GM12878 (cell line): ENCODE measurements at regions not wholly inside any gene's neighbourhood (a gene's known extent, or its start where the extent isn't known, plus 50 kb on each side); places are given as distances from the start of the nearest gene placed in this dataset.

Source experiments
- ATAC-seq: fragments of 200-7000 bp; cut with Tn5 transposase; 3 replicates; pipeline ENCODE4 v1.9.1; 2020; ENCODE audit warnings: mild to moderate bottlenecking, moderate library complexity
- BruUV-seq: library from RNA; stranded (reverse); fragments of 400-500 nt; replicated peaks from 2 replicates; lab custom pipeline; 2021; lab: Mats Ljungman, UMichigan
- CTCF ChIA-PET: fragments of 300-600 bp; sonication (Branson Sonifier 250); formaldehyde crosslinking; extraction: SDS; loops from one replicate; lab custom pipeline; 2021; ENCODE audit warnings: inconsistent platforms; lab: Yijun Ruan, JAX
- POLR2A ChIA-PET: fragments of 350-600 bp; formaldehyde crosslinking; extraction: SDS; loops from one replicate; lab custom pipeline; 2021; ENCODE audit warnings: inconsistent platforms; lab: Charles Lee
- RAD21 ChIA-PET: fragments of 300-600 bp; sonication (Branson Sonifier 250); formaldehyde crosslinking; loops from one replicate; lab custom pipeline; 2023; ENCODE audit warnings: antibody characterized with exemption; ENCODE audit not compliant: unreplicated experiment; lab: Charles Lee
- SMC1A ChIA-PET: fragments of 300-600 bp; sonication (Branson Sonifier 250); formaldehyde crosslinking; loops from one replicate; lab custom pipeline; 2023; ENCODE audit not compliant: unreplicated experiment, uncharacterized antibody; lab: Charles Lee
- DNase-seq: peaks from one replicate; pipeline ENCODE4 v3.0.0-alpha.2; 2011; ENCODE audit warnings: low read depth, low spot score
- FAIRE-seq: peaks from 3 replicates; lab custom pipeline; 2011; peaks lifted over from hg19 to GRCh38; lab: Jason Lieb, UNC
- H2AFZ ChIP-seq: 2 replicates; pipeline ENCODE4 v1.6.0; 2011; ENCODE audit warnings: low read depth, low read length, control low read depth; ENCODE audit not compliant: control insufficient read depth
- H3K27ac ChIP-seq: 2 replicates; pipeline ENCODE4 v1.5.1; 2011; ENCODE audit warnings: control low read depth; ENCODE audit not compliant: control insufficient read depth, insufficient read depth
- H3K27me3 ChIP-seq, 2 experiments: replicated peaks in 1 of 2; 2 replicates each; pipeline versions ENCODE4 v1.6.0 to v1.6.1; 2011; ENCODE audit warnings: low read length in 1 of 2; ENCODE audit not compliant: control insufficient read depth in 2 of 2, insufficient read depth in 2 of 2
- H3K36me3 ChIP-seq, 2 experiments: 2 replicates each; pipeline ENCODE4 v1.5.1; 2011; ENCODE audit warnings: low read length in 1 of 2; ENCODE audit not compliant: control insufficient read depth in 2 of 2, insufficient read depth in 2 of 2
- H3K4me1 ChIP-seq: 2 replicates; pipeline ENCODE4 v1.6.1; 2011; ENCODE audit warnings: mild to moderate bottlenecking, low read length, moderate library complexity, mixed read lengths; ENCODE audit not compliant: control insufficient read depth, insufficient read depth
- H3K4me2 ChIP-seq: 2 replicates; pipeline ENCODE4 v1.6.0; 2011; ENCODE audit warnings: control low read depth; ENCODE audit not compliant: control insufficient read depth, insufficient read depth
- H3K4me3 ChIP-seq: fragments of 200-600 bp; sonication (generic); 2 replicates; pipeline ENCODE4 v1.5.1; 2016
- H3K79me2 ChIP-seq: 2 replicates; pipeline ENCODE4 v1.6.0; 2011; ENCODE audit warnings: low read length; ENCODE audit not compliant: control insufficient read depth, insufficient read depth
- H3K9ac ChIP-seq: 2 replicates; pipeline ENCODE4 v1.8.0; 2011; ENCODE audit warnings: low read length, control low read depth, mixed read lengths; ENCODE audit not compliant: control insufficient read depth, insufficient read depth
- H3K9me3 ChIP-seq: replicated peaks from 3 replicates; pipeline ENCODE4 v1.5.1; 2011; ENCODE audit warnings: mild to moderate bottlenecking, low read length; ENCODE audit not compliant: control insufficient read depth, insufficient read depth
- H4K20me1 ChIP-seq: 2 replicates; pipeline ENCODE4 v1.6.0; 2011; ENCODE audit not compliant: control insufficient read depth, insufficient read depth
- ATF7 ChIP-seq: fragments of 450-650 bp; IDR thresholded peaks from 2 replicates; pipeline ENCODE4 v1.6.1; 2016; ENCODE audit warnings: low read depth, mild to moderate bottlenecking
- BACH1 ChIP-seq: fragments of 450-650 bp; IDR thresholded peaks from 2 replicates; pipeline ENCODE4 v1.6.1; 2017; ENCODE audit warnings: mild to moderate bottlenecking, borderline replicate concordance
- CTCF ChIP-seq, 3 experiments: IDR thresholded peaks in 2 of 3; conservative IDR thresholded peaks in 1 of 3; 2 replicates each; pipeline ENCODE4 v1.5.1; 2011; ENCODE audit warnings: low read depth in 3 of 3, low read length in 3 of 3, mild to moderate bottlenecking in 3 of 3, control low read depth in 2 of 3, moderate library complexity in 2 of 3, inconsistent platforms in 1 of 3, mixed read lengths in 1 of 3; ENCODE audit not compliant: control insufficient read depth in 2 of 3, insufficient read depth in 1 of 3; ENCODE audit errors: extremely low read depth in 1 of 3
- EED ChIP-seq: sonication (generic); IDR thresholded peaks from 2 replicates; pipeline ENCODE4 v1.6.1; 2016; ENCODE audit warnings: antibody characterized with exemption, low read depth
- FOS ChIP-seq: IDR thresholded peaks from 3 replicates; pipeline ENCODE4 v1.6.1; 2011; ENCODE audit warnings: borderline replicate concordance; ENCODE audit not compliant: insufficient read length; ENCODE audit errors: extremely low read depth
- KLF5 ChIP-seq: fragments of 450-650 bp; IDR thresholded peaks from 2 replicates; pipeline ENCODE4 v1.6.1; 2014; ENCODE audit warnings: mild to moderate bottlenecking; ENCODE audit not compliant: partially characterized antibody
- MTA3 ChIP-seq: IDR thresholded peaks from 2 replicates; pipeline ENCODE4 v1.6.1; 2012; ENCODE audit warnings: low read length, inconsistent platforms, borderline replicate concordance
- NFYA ChIP-seq: IDR thresholded peaks from 2 replicates; pipeline ENCODE4 v1.6.1; 2011; ENCODE audit warnings: low read depth, mild to moderate bottlenecking, low read length, improper control_type of control experiment, borderline replicate concordance
- NRF1 ChIP-seq: conservative IDR thresholded peaks from 2 replicates; pipeline ENCODE4 v1.6.1; 2011; ENCODE audit warnings: mild to moderate bottlenecking, low read depth, low read length, improper control_type of control experiment
- PAX5 ChIP-seq: IDR thresholded peaks from 2 replicates; pipeline ENCODE4 v1.6.1; 2011; ENCODE audit warnings: low read depth, low read length, borderline replicate concordance
- PAX8 ChIP-seq: fragments of 450-650 bp; IDR thresholded peaks from 2 replicates; pipeline ENCODE4 v1.6.1; 2017; ENCODE audit warnings: mild to moderate bottlenecking, moderate library complexity
- SMAD1 ChIP-seq: fragments of 450-650 bp; IDR thresholded peaks from 2 replicates; pipeline ENCODE4 v1.6.1; 2018; ENCODE audit warnings: mild to moderate bottlenecking, low read depth; ENCODE audit not compliant: partially characterized antibody
- TCF3 ChIP-seq: IDR thresholded peaks from 2 replicates; pipeline ENCODE4 v1.6.1; 2012; ENCODE audit warnings: low read depth, mild to moderate bottlenecking, low read length, borderline replicate concordance; ENCODE audit not compliant: insufficient read depth
- YY1 ChIP-seq: IDR thresholded peaks from 2 replicates; pipeline ENCODE4 v1.6.1; 2011; ENCODE audit warnings: low read depth, mild to moderate bottlenecking, low read length
- WGBS: methylation state at CpG from one replicate; pipeline ENCODE4 v1.1.6; 2016; ENCODE audit warnings: low lambda C conversion rate; ENCODE audit not compliant: insufficient replicate concordance, insufficient coverage; ENCODE audit errors: missing lambda C conversion rate; 5-methylcytosine and 5-hydroxymethylcytosine counted together
- in situ Hi-C: fragments of 300-500 bp; cut with MboI; formaldehyde crosslinking; loops from 9 replicates; pipeline ENCODE4 v1.14.3; 2018; ENCODE audit warnings: mixed read lengths
- intact Hi-C: fragments of 100-400 bp; cut with micrococcal nuclease; formaldehyde crosslinking; loops from one replicate; pipeline ENCODE4 v1.14.2; 2022; ENCODE audit not compliant: unreplicated experiment
- TF ChIP-seq, protein P1 (sequence below): fragments of 450-650 bp; IDR thresholded peaks from 2 replicates; pipeline ENCODE4 v1.6.1; 2017; ENCODE audit warnings: mild to moderate bottlenecking, low read depth, inconsistent platforms; ENCODE audit not compliant: poor library complexity, severe bottlenecking
- TF ChIP-seq, protein P2 (sequence below): fragments of 450-650 bp; IDR thresholded peaks from 2 replicates; pipeline ENCODE4 v1.6.1; 2016; ENCODE audit warnings: mild to moderate bottlenecking
- TF ChIP-seq, protein P3 (sequence below): IDR thresholded peaks from 2 replicates; pipeline ENCODE4 v1.6.1; 2011; ENCODE audit warnings: mild to moderate bottlenecking, low read depth, low read length, moderate library complexity; ENCODE audit not compliant: insufficient replicate concordance

- TF ChIP-seq SMAD1 (no peak), TCF3 (no peak), YY1 (no peak), ATF7 (no peak), FOS (no peak)
Measured at GRCh38 chr10:71082960-71083715, 129.2 kb upstream of the UNC5B start (continued).

DNA sequence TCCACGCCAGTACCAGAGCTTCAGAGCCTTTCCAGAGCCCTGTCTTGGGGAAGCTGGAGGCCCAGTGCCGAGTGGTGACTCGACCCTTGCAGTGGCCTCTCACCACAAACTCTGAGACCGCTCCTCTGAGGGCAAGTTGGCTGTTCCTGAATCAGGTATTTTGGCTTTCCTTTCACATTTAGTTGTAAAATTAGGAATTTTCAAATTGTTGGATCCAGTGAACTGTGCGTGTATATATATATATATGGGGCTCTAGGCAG, 128.7 kb upstream of the UNC5B start:
- Histone ChIP-seq H3K27ac (no peak overlapping the region), H3K4me1 (no peaks in the 10 kb centered on the region), H4K20me1 (no peaks in the 10 kb centered on the region), H3K4me3 (no peak overlapping the region), H3K79me2 (no peaks in the 10 kb centered on the region), H3K9me3 (no peaks in the 10 kb centered on the region), H2AFZ (no peak overlapping the region), H3K4me2 (no peak overlapping the region), H3K9ac (no peak overlapping the region), H3K27me3 (no peaks in the 10 kb centered on the region; a peak in 2 of 4 replicates), H3K36me3 (no peaks in the 10 kb centered on the region)
- ATAC-seq = no peak
- no peak for FAIRE-seq
- BruUV-seq = no TSS peak
- SMC1A ChIA-PET = no interaction called here
- in situ Hi-C loops = no loop called here
- 14% methylated on average over 5 of the region's 5 CpGs for WGBS
- intact Hi-C loops = no loop called here
- CTCF ChIA-PET = no interaction called here
- POLR2A ChIA-PET = no interaction called here
- RAD21 ChIA-PET = no interaction called here
- no peak for DNase-seq
- TF ChIP-seq PAX8 (no peak), CTCF (IDR thresholded peaks at IDR 0.05 in 2 of 3, conservative IDR thresholded peaks at IDR 0.05 in 1 of 3; ENCODE audit: control insufficient read depth in 2 of 3, extremely low read depth in 1 of 3, insufficient read depth in 1 of 3, low read depth in 3 of 3, low read length in 3 of 3) (no peak), BACH1 (no peak), YY1 (no peak), KLF5 (no peak), NRF1 (no peak), NFYA (no peak), EED (no peak), PAX5 (no peak), ATF7 (no peak), MTA3 (no peak)
- TF ChIP-seq, protein P1, sequence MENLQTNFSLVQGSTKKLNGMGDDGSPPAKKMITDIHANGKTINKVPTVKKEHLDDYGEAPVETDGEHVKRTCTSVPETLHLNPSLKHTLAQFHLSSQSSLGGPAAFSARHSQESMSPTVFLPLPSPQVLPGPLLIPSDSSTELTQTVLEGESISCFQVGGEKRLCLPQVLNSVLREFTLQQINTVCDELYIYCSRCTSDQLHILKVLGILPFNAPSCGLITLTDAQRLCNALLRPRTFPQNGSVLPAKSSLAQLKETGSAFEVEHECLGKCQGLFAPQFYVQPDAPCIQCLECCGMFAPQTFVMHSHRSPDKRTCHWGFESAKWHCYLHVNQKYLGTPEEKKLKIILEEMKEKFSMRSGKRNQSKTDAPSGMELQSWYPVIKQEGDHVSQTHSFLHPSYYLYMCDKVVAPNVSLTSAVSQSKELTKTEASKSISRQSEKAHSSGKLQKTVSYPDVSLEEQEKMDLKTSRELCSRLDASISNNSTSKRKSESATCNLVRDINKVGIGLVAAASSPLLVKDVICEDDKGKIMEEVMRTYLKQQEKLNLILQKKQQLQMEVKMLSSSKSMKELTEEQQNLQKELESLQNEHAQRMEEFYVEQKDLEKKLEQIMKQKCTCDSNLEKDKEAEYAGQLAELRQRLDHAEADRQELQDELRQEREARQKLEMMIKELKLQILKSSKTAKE = no peak
- TF ChIP-seq, protein P2, sequence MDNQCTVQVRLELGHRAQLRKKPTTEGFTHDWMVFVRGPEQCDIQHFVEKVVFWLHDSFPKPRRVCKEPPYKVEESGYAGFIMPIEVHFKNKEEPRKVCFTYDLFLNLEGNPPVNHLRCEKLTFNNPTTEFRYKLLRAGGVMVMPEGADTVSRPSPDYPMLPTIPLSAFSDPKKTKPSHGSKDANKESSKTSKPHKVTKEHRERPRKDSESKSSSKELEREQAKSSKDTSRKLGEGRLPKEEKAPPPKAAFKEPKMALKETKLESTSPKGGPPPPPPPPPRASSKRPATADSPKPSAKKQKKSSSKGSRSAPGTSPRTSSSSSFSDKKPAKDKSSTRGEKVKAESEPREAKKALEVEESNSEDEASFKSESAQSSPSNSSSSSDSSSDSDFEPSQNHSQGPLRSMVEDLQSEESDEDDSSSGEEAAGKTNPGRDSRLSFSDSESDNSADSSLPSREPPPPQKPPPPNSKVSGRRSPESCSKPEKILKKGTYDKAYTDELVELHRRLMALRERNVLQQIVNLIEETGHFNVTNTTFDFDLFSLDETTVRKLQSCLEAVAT = no peak
- TF ChIP-seq, protein P3, sequence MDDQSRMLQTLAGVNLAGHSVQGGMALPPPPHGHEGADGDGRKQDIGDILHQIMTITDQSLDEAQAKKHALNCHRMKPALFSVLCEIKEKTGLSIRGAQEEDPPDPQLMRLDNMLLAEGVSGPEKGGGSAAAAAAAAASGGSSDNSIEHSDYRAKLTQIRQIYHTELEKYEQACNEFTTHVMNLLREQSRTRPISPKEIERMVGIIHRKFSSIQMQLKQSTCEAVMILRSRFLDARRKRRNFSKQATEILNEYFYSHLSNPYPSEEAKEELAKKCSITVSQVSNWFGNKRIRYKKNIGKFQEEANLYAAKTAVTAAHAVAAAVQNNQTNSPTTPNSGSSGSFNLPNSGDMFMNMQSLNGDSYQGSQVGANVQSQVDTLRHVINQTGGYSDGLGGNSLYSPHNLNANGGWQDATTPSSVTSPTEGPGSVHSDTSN = no peak
